ENCODE measurements at regions not wholly inside any gene's neighbourhood (a gene's known extent, or its start where the extent isn't known, plus 50 kb on each side); places are given as distances from the start of the nearest gene placed in this dataset.

DNA sequence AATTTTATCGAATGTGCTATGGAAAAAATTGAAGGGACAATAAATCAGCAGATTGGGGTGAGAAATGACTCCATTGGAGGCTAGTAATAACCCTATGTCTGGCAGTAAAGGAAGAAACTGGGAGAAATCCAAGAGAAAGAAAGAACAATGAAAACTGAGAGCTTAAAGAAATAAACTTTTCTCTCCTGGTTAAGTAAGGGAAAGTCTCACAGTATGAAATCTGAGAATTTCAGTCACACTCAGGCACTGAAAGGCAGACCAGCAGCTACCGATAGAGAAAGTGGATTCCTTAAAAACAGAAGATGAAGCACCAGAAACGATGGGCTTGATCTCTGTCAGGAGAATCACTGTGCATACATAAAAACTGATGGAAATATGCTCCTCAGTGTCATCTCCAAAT, 404.2 kb downstream of the PLPP3 start:
- Histone ChIP-seq H3K9me3 (ENCODE audit: insufficient read depth in 2 of 2, low read depth in 1 of 2, low read length in 1 of 2) (no peaks in the 10 kb centered on the region), H3K27me3 (replicated peaks in 1 of 4; ENCODE audit: control insufficient read depth in 3 of 4, extremely low read depth in 1 of 4, insufficient read depth in 3 of 4, low read length in 3 of 4) (no peaks in the 10 kb centered on the region), H2BK12ac (ENCODE audit: low read depth, low read length) (no peak overlapping the region), H3K23me2 (ENCODE audit: low read depth, low read length) (no peaks in the 10 kb centered on the region), H4K5ac (ENCODE audit: insufficient read length, low read depth, low read length) (no peak overlapping the region), H3K9ac (replicated peaks in 1 of 4; ENCODE audit: extremely low read depth in 1 of 4, low read depth in 3 of 4, low read length in 3 of 4) (no peak overlapping the region), H3K14ac (ENCODE audit: insufficient read length) (no peak overlapping the region), H3K23ac (ENCODE audit: insufficient read length) (no peak overlapping the region), H4K8ac (ENCODE audit: extremely low read depth, insufficient read depth, low read length) (no peak overlapping the region), H2AK5ac (ENCODE audit: low read depth, low read length) (no peak overlapping the region), H2BK120ac (replicated peaks; ENCODE audit: low read depth, low read length) (no peak overlapping the region), H3K18ac (ENCODE audit: extremely low read depth, low read length) (no peak overlapping the region), H2BK5ac (ENCODE audit: low read depth, low read length) (no peak overlapping the region), H3K4me2 (ENCODE audit: insufficient read depth in 1 of 2, low read depth in 2 of 2, low read length in 2 of 2) (no peak overlapping the region), H4K91ac (replicated peaks; ENCODE audit: insufficient read length, low read length) (no peak overlapping the region), H3K4ac (replicated peaks; ENCODE audit: insufficient read length, low read depth, low read length) (no peak overlapping the region), H4K20me1 (replicated peaks in 1 of 2; ENCODE audit: control insufficient read depth in 1 of 2, insufficient read depth in 2 of 2, low read length in 2 of 2) (no peaks in the 10 kb centered on the region), H3K4me3 (ENCODE audit: extremely low read depth in 1 of 4, insufficient read depth in 2 of 4, low read depth in 3 of 4, low read length in 4 of 4) (no peak overlapping the region), H3K36me3 (ENCODE audit: control insufficient read depth in 2 of 4, insufficient read depth in 4 of 4, low read length in 3 of 4) (no peaks in the 10 kb centered on the region), H3K79me2 (ENCODE audit: control insufficient read depth in 1 of 2, insufficient read depth in 2 of 2, low read length in 2 of 2) (no peaks in the 10 kb centered on the region), H3K4me1 (replicated peaks in 1 of 4; ENCODE audit: control insufficient read depth in 3 of 4, insufficient read depth in 4 of 4, low read length in 3 of 4) (peaks cover 0 to 3% (median 1%) of the 10 kb centered on the region in 4 experiments; a peak in 3 of 7 replicates), H2BK20ac (ENCODE audit: low read length) (no peak overlapping the region), H3K27ac (ENCODE audit: low read depth, low read length) (no peak overlapping the region), H3K79me1 (ENCODE audit: low read depth, low read length) (no peaks in the 10 kb centered on the region), H2AFZ (ENCODE audit: low read length) (no peak overlapping the region), H2BK15ac (ENCODE audit: low read length) (no peak overlapping the region), H3K56ac (replicated peaks; ENCODE audit: insufficient read length, low read depth, low read length) (no peak overlapping the region)
- no peak for DNase-seq (ENCODE audit: low read depth in 1 of 2, low spot score in 2 of 2)
- FAIRE-seq, result no peak
- CTCF ChIA-PET (ENCODE audit: partially characterized antibody), result interaction anchor here (0.8 to 1.2 kb wide), 2 partner anchors 14 to 220 kb away, joined by 4 to 7 read pairs; no protein-coding TSS in a partner anchor
- TF ChIP-seq PHF8 (conservative IDR thresholded peaks at IDR 0.05; ENCODE audit: low read depth, low read length) (no peak), SIN3A (conservative IDR thresholded peaks at IDR 0.05 in 1 of 2, IDR thresholded peaks at IDR 0.05 in 1 of 2; ENCODE audit: low read depth in 1 of 2, low read length in 2 of 2) (no peak), TAF7 (optimal IDR thresholded peaks at IDR 0.05; ENCODE audit: borderline replicate concordance, low read depth, low read length) (no peak)
- 88% methylated on average over 3 of the region's 3 CpGs; no CpG with 5 or more reads in 1 of the 2 experiments for WGBS, 2 experiments (ENCODE audit: extremely low coverage in 1 of 2, insufficient coverage in 1 of 2, insufficient read length in 1 of 2, insufficient replicate concordance in 2 of 2, low coverage in 1 of 2, low lambda C conversion rate in 2 of 2, missing lambda C conversion rate in 1 of 2)
- POLR2A ChIA-PET (ENCODE audit: partially characterized antibody), result no interaction called here
